Motor neuron (in vitro differentiated cells): ENCODE measurements at regions not wholly inside any gene's neighbourhood (a gene's known extent, or its start where the extent isn't known, plus 50 kb on each side); places are given as distances from the start of the nearest gene placed in this dataset.
A peak's percentile ranks its signal among the peaks of the same experiment; 100 is the strongest.

ENCODE experiments used
- ATAC-seq, 8 experiments: fragments of 200-7000 bp; cut with Tn5 transposase; replicated peaks in 6 of 8; 2 replicates each; pipeline ENCODE4 v1.8.0; 2021; ENCODE audit warnings: mild to moderate bottlenecking in 8 of 8, moderate library complexity in 8 of 8
- H3K27ac ChIP-seq, 2 donors: fragments of 250-450 bp; sonication (Bioruptor Pico); 2 replicates each; pipeline ENCODE4 v1.9.0; 2021; ENCODE audit warnings: antibody characterized with exemption in 2 of 2, mild to moderate bottlenecking in 2 of 2, moderate library complexity in 1 of 2
- H3K4me1 ChIP-seq, 2 donors: fragments of 250-450 bp; sonication (Bioruptor Pico); replicated peaks in 1 of 2; 2 replicates each; pipeline ENCODE4 v1.6.1; 2021; ENCODE audit warnings: antibody characterized with exemption in 2 of 2, mild to moderate bottlenecking in 2 of 2, moderate library complexity in 1 of 2
- H3K4me3 ChIP-seq, 5 donors: fragments of 250-450 bp; sonication (Bioruptor Pico); 2 replicates each; pipeline ENCODE4 v1.9.0; 2021; ENCODE audit warnings: antibody characterized with exemption in 5 of 5, mild to moderate bottlenecking in 5 of 5, moderate library complexity in 4 of 5
- WGBS, 10 experiments: fragments of 450-650 bp; shearing (Covaris generic); methylation state at CpG; one replicate each; pipeline ENCODE4 v1.0.0; 2022; 5-methylcytosine and 5-hydroxymethylcytosine counted together
- in situ Hi-C, 9 experiments: fragments of 400-800 bp; cut with MboI; loops; one replicate each; pipeline ENCODE4 v1.15.0; 2021; ENCODE audit warnings: low sequenced_read_pairs in 9 of 9, low pct_unique_long_range_greater_than_20kb in 2 of 9; ENCODE audit not compliant: unreplicated experiment in 9 of 9

GRCh38 chr15:62218841-62219240 lies 53.8 kb upstream of the C2CD4B start:
- ATAC-seq = no peak
- WGBS, 10 experiments = 100% methylated on average over 2 of the region's 15 CpGs; no CpG with 5 or more reads in 9 of the 10 experiments

GRCh38 chr15:62219799-62220198 lies 54.7 kb upstream of the C2CD4B start:
- Histone ChIP-seq H3K4me1 (no peaks in the 10 kb centered on the region), H3K27ac (no peak overlapping the region), H3K4me3 (no peak overlapping the region)
- 40 to 93% (median 83%) methylated on average over 1 to 4 of the region's 5 CpGs for WGBS, 10 experiments
- ATAC-seq = no peak
- in situ Hi-C loops = no loop called here

More at GRCh38 chr15:62218841-62219240, 53.8 kb upstream of the C2CD4B start:
- no peak overlapping the region for H3K27ac ChIP-seq
- in situ Hi-C loops = no loop called here
- H3K4me1 ChIP-seq = no peaks in the 10 kb centered on the region
- no peak overlapping the region for H3K4me3 ChIP-seq

- no peaks in the 10 kb centered on the region for H3K4me1 ChIP-seq
- H3K27ac ChIP-seq = no peak overlapping the region
- H3K4me3 ChIP-seq = no peak overlapping the region
- ATAC-seq = no peak
- in situ Hi-C loops = no loop called here
- 0 to 100% (median 55%) methylated on average over 1 to 2 of the region's 2 CpGs; no CpG with 5 or more reads in 2 of the 10 experiments for WGBS, 10 experiments
Measured at GRCh38 chr15:62223020-62223419, 57.9 kb upstream of the C2CD4B start.

- in situ Hi-C loops = no loop called here
Measured at GRCh38 chr15:62228604-62229003, 63.5 kb upstream of the C2CD4B start.

GRCh38 chr15:62231856-62232255 lies 66.8 kb upstream of the C2CD4B start:
- in situ Hi-C loops = no loop called here
- H3K4me1 ChIP-seq = no peaks in the 10 kb centered on the region
- H3K4me3 ChIP-seq = no peak overlapping the region
- H3K27ac ChIP-seq = no peak overlapping the region
- ATAC-seq = no peak
- WGBS, 10 experiments = 20 to 100% (median 71%) methylated on average over 1 to 3 of the region's 3 CpGs; no CpG with 5 or more reads in 3 of the 10 experiments

More at GRCh38 chr15:62228604-62229003, 63.5 kb upstream of the C2CD4B start:
- ATAC-seq = no peak
- Histone ChIP-seq H3K4me3 (no peak overlapping the region), H3K4me1 (no peaks in the 10 kb centered on the region), H3K27ac (no peak overlapping the region)
- 43 to 100% (median 82%) methylated on average over 1 of the region's 1 CpG; no CpG with 5 or more reads in 1 of the 10 experiments for WGBS, 10 experiments

GRCh38 chr15:62240121-62241096 lies 75.3 kb upstream of the C2CD4B start:
- no peak for ATAC-seq
- no peak overlapping the region for H3K27ac ChIP-seq
- in situ Hi-C loops = no loop called here
- H3K4me3 ChIP-seq = no peak overlapping the region
- 50 to 100% (median 87%) methylated on average over 1 to 2 of the region's 5 CpGs for WGBS, 10 experiments
- no peaks in the 10 kb centered on the region for H3K4me1 ChIP-seq

- no peak overlapping the region for H3K27ac ChIP-seq
Measured at GRCh38 chr15:62241135-62241770, 76.2 kb upstream of the C2CD4B start.

GRCh38 chr15:62242999-62243398 lies 77.9 kb upstream of the C2CD4B start:
- no peak overlapping the region for H3K4me3 ChIP-seq
- no peak overlapping the region for H3K27ac ChIP-seq
- 60% methylated on average over 1 of the region's 7 CpGs; no CpG with 5 or more reads in 8 of the 10 experiments for WGBS, 10 experiments
- no peaks in the 10 kb centered on the region for H3K4me1 ChIP-seq
- ATAC-seq = no peak
- in situ Hi-C loops = no loop called here

More at GRCh38 chr15:62241135-62241770, 76.2 kb upstream of the C2CD4B start:
- no peaks in the 10 kb centered on the region for H3K4me1 ChIP-seq
- peak in 2 of 8 experiments; percentile 43 to 46 for ATAC-seq
- H3K4me3 ChIP-seq = no peak overlapping the region
- in situ Hi-C loops = no loop called here
- 0 to 95% (median 81%) methylated on average over 1 to 4 of the region's 5 CpGs; no CpG with 5 or more reads in 7 of the 10 experiments for WGBS, 10 experiments

GRCh38 chr15:62244762-62245161 lies 79.7 kb upstream of the C2CD4B start:
- Histone ChIP-seq H3K4me1 (no peaks in the 10 kb centered on the region), H3K27ac (no peak overlapping the region), H3K4me3 (no peak overlapping the region)
- in situ Hi-C loops = no loop called here
- ATAC-seq = no peak
- WGBS, 10 experiments = 20 to 93% (median 66%) methylated on average over 1 to 3 of the region's 6 CpGs; no CpG with 5 or more reads in 6 of the 10 experiments

GRCh38 chr15:62248277-62248984 lies 83.3 kb upstream of the C2CD4B start:
- Histone ChIP-seq H3K27ac (no peak overlapping the region), H3K4me3 (no peak overlapping the region), H3K4me1 (no peaks in the 10 kb centered on the region)
- WGBS, 10 experiments = 33 to 100% (median 79%) methylated on average over 1 to 5 of the region's 8 CpGs; no CpG with 5 or more reads in 4 of the 10 experiments
- no peak for ATAC-seq
- in situ Hi-C loops = no loop called here

GRCh38 chr15:62249501-62249900 lies 84.4 kb upstream of the C2CD4B start:
- Histone ChIP-seq H3K27ac (no peak overlapping the region), H3K4me3 (no peak overlapping the region), H3K4me1 (no peaks in the 10 kb centered on the region)
- no peak for ATAC-seq
- 0 to 100% (median 76%) methylated on average over 1 to 4 of the region's 4 CpGs; no CpG with 5 or more reads in 2 of the 10 experiments for WGBS, 10 experiments
- in situ Hi-C loops = no loop called here

GRCh38 chr15:62250186-62250585 lies 85.1 kb upstream of the C2CD4B start:
- H3K4me1 ChIP-seq = no peaks in the 10 kb centered on the region
- WGBS, 10 experiments = 10 to 83% (median 70%) methylated on average over 1 to 4 of the region's 8 CpGs; no CpG with 5 or more reads in 5 of the 10 experiments

GRCh38 chr15:62250978-62251377 lies 85.9 kb upstream of the C2CD4B start:
- Histone ChIP-seq H3K27ac (no peak overlapping the region), H3K4me1 (no peaks in the 10 kb centered on the region), H3K4me3 (no peak overlapping the region)
- in situ Hi-C loops = no loop called here
- ATAC-seq = no peak
- 60 to 100% (median 93%) methylated on average over 1 to 3 of the region's 6 CpGs; no CpG with 5 or more reads in 3 of the 10 experiments for WGBS, 10 experiments

More at GRCh38 chr15:62250186-62250585, 85.1 kb upstream of the C2CD4B start:
- Histone ChIP-seq H3K27ac (no peak overlapping the region), H3K4me3 (no peak overlapping the region)
- in situ Hi-C loops = no loop called here
- ATAC-seq = no peak
